SK-N-SH treated with all-trans-retinoic acid at 6 μM for 48 hours (cell line): ENCODE measurements at regions not wholly inside any gene's neighbourhood (a gene's known extent, or its start where the extent isn't known, plus 50 kb on each side); places are given as distances from the start of the nearest gene placed in this dataset.

Experiments used
- ATAC-seq: fragments of 200-7000 bp; cut with Tn5 transposase; 3 replicates; pipeline ENCODE4 v1.9.1; 2020; ENCODE audit warnings: mild to moderate bottlenecking, moderate library complexity
- ARNTL ChIP-seq: fragments of 450-650 bp; formaldehyde crosslinking; IDR thresholded peaks from 2 replicates; pipeline ENCODE4 v1.5.0; 2020; ENCODE audit warnings: low read depth, mild to moderate bottlenecking, moderate library complexity, borderline replicate concordance
- BACH2 ChIP-seq: fragments of 250-450 bp; sonication (Bioruptor Pico); IDR thresholded peaks from 2 replicates; pipeline ENCODE4 v1.9.0; 2021; ENCODE audit warnings: mild to moderate bottlenecking, borderline replicate concordance
- CSDC2 ChIP-seq: fragments of 250-450 bp; sonication (Bioruptor Pico); IDR thresholded peaks from 2 replicates; pipeline ENCODE4 v1.5.0; 2020; ENCODE audit warnings: mild to moderate bottlenecking, moderate library complexity
- ESRRG ChIP-seq: fragments of 250-450 bp; sonication (Bioruptor Pico); IDR thresholded peaks from 2 replicates; pipeline ENCODE4 v1.6.1; 2021; ENCODE audit warnings: mild to moderate bottlenecking
- GLIS3 ChIP-seq: fragments of 250-450 bp; sonication (Bioruptor Pico); IDR thresholded peaks from 2 replicates; pipeline ENCODE4 v1.5.0; 2020; ENCODE audit warnings: mild to moderate bottlenecking, moderate library complexity
- ISL1 ChIP-seq: fragments of 250-450 bp; sonication (Bioruptor Pico); IDR thresholded peaks from 2 replicates; pipeline ENCODE4 v2.1.2; 2022; ENCODE audit warnings: mild to moderate bottlenecking, moderate library complexity
- OSR1 ChIP-seq: fragments of 250-450 bp; sonication (Bioruptor Pico); IDR thresholded peaks from 2 replicates; pipeline ENCODE4 v1.8.0; 2022; ENCODE audit warnings: moderate library complexity, mild to moderate bottlenecking, inconsistent platforms
- PPARA ChIP-seq: fragments of 250-450 bp; sonication (Bioruptor Pico); IDR thresholded peaks from 2 replicates; pipeline ENCODE4 v1.5.0; 2020; ENCODE audit warnings: mild to moderate bottlenecking, borderline replicate concordance
- RARB ChIP-seq: fragments of 250-450 bp; sonication (Bioruptor Pico); IDR thresholded peaks from 2 replicates; pipeline ENCODE4 v1.8.0; 2021; ENCODE audit warnings: mild to moderate bottlenecking, moderate library complexity
- TCF4 ChIP-seq: fragments of 250-450 bp; sonication (Bioruptor Pico); IDR thresholded peaks from 2 replicates; pipeline ENCODE4 v1.8.0; 2021; ENCODE audit warnings: mild to moderate bottlenecking, moderate library complexity, borderline replicate concordance
- TOX ChIP-seq: fragments of 250-450 bp; sonication (Bioruptor Pico); IDR thresholded peaks from 2 replicates; pipeline ENCODE4 v1.8.0; 2021; ENCODE audit warnings: mild to moderate bottlenecking, moderate library complexity, borderline replicate concordance
- ZC3H10 ChIP-seq: fragments of 250-450 bp; sonication (Bioruptor Pico); IDR thresholded peaks from 2 replicates; pipeline ENCODE4 v1.5.1; 2021; ENCODE audit warnings: mild to moderate bottlenecking, moderate library complexity
- ZFP3 ChIP-seq: fragments of 250-450 bp; sonication (Bioruptor Pico); IDR thresholded peaks from 2 replicates; pipeline ENCODE4 v1.5.0; 2020; ENCODE audit warnings: mild to moderate bottlenecking, moderate library complexity
- ZFP30 ChIP-seq: fragments of 450-650 bp; formaldehyde crosslinking; IDR thresholded peaks from 2 replicates; pipeline ENCODE4 v1.5.0; 2022; ENCODE audit warnings: mild to moderate bottlenecking, moderate library complexity
- ZNF565 ChIP-seq: fragments of 450-650 bp; formaldehyde crosslinking; conservative IDR thresholded peaks from 2 replicates; pipeline ENCODE4 v1.5.0; 2020; ENCODE audit warnings: low read depth, mild to moderate bottlenecking, moderate library complexity
- ZNF70 ChIP-seq: fragments of 450-650 bp; formaldehyde crosslinking; IDR thresholded peaks from 2 replicates; pipeline ENCODE4 v1.5.0; 2020; ENCODE audit warnings: mild to moderate bottlenecking, moderate library complexity
- ZNF8 ChIP-seq: fragments of 450-650 bp; formaldehyde crosslinking; IDR thresholded peaks from 2 replicates; pipeline ENCODE4 v1.5.0; 2020; ENCODE audit warnings: mild to moderate bottlenecking, moderate library complexity
- TF ChIP-seq, protein P1 (sequence below): fragments of 250-450 bp; sonication (Bioruptor Pico); IDR thresholded peaks from 2 replicates; pipeline ENCODE4 v1.5.1; 2020; ENCODE audit warnings: low read depth, mild to moderate bottlenecking, moderate library complexity
- TF ChIP-seq, protein P2 (sequence below): fragments of 250-450 bp; sonication (Bioruptor Pico); IDR thresholded peaks from 2 replicates; pipeline ENCODE4 v1.5.0; 2020; ENCODE audit warnings: mild to moderate bottlenecking, moderate library complexity
- TF ChIP-seq, protein P3 (sequence below): fragments of 250-450 bp; sonication (Bioruptor Pico); IDR thresholded peaks from 2 replicates; pipeline ENCODE4 v1.8.0; 2020; ENCODE audit warnings: mild to moderate bottlenecking, moderate library complexity, borderline replicate concordance
- TF ChIP-seq, protein P4 (sequence below): fragments of 250-450 bp; sonication (Bioruptor Pico); IDR thresholded peaks from 2 replicates; pipeline ENCODE4 v1.5.1; 2021; ENCODE audit warnings: mild to moderate bottlenecking, moderate library complexity

DNA sequence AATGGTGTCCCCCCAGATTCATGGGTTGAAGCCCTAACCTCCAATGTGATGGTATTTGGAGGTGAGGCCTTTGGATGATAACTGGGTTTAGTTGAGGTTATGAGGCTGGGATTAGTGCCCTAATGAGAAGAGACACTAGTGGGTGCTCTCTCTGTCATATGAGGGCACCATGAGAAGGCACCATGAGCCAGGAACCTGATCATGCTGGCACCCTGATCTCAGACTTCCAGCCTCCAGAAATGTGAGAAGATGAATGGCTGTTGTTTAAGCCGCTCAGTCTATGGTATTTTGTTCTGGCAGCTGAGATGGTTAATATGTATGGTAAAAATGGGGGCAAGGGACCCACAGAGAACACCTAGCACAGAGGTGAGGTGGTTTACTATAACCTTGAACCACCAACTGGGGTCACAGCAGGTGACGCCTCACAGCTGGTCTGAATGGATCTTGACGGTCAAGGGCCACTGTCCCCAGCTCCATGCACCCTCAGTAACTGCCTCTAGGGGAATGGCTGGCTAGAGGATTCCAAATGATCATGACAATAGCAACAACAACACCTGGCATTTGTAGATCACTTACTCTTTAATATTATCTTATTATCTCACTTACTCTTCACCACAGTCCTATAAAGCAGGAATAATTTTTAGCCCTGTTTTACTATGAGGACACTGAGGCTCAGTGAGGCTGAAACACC is 57.1 kb downstream of the FOXI1 start:
- no peak for ATAC-seq
- TF ChIP-seq ARNTL (CRISPR knock-in tag) (no peak), RARB (CRISPR knock-in tag) (no peak), ISL1 (no peak), OSR1 (CRISPR knock-in tag) (no peak), ESRRG (CRISPR knock-in tag) (no peak), PPARA (CRISPR knock-in tag) (no peak)
- TF ChIP-seq, all 23 proteins: peak for 0

DNA sequence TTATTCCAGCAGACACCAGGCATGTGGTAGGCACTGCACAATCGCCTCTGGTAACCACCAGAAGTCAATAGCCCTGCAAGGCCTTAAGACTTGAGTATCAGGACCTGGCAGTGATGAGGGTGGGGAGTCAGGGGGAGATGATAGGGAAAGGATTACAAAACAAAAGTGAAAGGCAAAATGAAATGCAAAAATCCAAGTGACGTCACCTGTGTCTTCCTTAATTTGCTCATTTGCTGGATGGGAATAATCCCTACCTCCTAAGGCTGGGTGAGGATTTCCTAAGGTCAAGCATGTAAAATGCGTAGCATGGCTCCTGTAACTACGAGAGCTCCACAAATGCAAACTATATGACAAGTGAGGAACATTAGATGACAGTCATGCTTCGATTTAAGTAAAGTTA is 58.4 kb downstream of the FOXI1 start:
- no peak for ATAC-seq
- TF ChIP-seq CSDC2 (no peak), ZNF565 (no peak), ESRRG (CRISPR knock-in tag) (no peak)
- TF ChIP-seq, all 23 proteins: peak for 0

DNA sequence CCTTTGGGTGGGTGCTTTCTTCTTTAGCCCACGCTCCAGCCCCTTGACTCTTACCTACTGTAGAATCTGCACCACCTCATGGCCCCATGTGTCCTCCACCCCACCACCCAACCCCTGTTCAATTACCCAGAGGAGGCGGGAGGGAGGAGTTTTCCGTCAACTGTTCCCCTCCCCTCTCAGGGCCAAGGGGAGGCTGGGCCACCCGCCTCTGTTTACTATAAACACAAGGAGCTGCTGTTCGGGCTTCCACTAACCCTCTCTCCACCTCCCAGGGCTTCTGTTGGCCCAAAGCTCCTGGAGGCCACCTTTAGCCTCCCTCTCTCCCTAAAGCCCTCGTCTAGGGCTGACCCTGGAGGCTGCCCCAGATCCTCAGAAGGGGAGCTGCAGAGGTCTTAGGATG is 59.2 kb downstream of the FOXI1 start:
- TF ChIP-seq PPARA (CRISPR knock-in tag) (no peak), TCF4 (CRISPR knock-in tag) (no peak), ZNF8 (no peak), OSR1 (CRISPR knock-in tag) (no peak), ARNTL (CRISPR knock-in tag) (no peak), ZFP3 (CRISPR knock-in tag) (no peak), ZFP30 (CRISPR knock-in tag) (no peak), ZNF70 (no peak), GLIS3 (no peak), CSDC2 (no peak), ISL1 (no peak)
- TF ChIP-seq, protein P1, sequence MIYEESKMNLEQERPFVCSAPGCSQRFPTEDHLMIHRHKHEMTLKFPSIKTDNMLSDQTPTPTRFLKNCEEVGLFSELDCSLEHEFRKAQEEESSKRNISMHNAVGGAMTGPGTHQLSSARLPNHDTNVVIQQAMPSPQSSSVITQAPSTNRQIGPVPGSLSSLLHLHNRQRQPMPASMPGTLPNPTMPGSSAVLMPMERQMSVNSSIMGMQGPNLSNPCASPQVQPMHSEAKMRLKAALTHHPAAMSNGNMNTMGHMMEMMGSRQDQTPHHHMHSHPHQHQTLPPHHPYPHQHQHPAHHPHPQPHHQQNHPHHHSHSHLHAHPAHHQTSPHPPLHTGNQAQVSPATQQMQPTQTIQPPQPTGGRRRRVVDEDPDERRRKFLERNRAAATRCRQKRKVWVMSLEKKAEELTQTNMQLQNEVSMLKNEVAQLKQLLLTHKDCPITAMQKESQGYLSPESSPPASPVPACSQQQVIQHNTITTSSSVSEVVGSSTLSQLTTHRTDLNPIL (CRISPR knock-in tag): no peak
- TF ChIP-seq, protein P2, sequence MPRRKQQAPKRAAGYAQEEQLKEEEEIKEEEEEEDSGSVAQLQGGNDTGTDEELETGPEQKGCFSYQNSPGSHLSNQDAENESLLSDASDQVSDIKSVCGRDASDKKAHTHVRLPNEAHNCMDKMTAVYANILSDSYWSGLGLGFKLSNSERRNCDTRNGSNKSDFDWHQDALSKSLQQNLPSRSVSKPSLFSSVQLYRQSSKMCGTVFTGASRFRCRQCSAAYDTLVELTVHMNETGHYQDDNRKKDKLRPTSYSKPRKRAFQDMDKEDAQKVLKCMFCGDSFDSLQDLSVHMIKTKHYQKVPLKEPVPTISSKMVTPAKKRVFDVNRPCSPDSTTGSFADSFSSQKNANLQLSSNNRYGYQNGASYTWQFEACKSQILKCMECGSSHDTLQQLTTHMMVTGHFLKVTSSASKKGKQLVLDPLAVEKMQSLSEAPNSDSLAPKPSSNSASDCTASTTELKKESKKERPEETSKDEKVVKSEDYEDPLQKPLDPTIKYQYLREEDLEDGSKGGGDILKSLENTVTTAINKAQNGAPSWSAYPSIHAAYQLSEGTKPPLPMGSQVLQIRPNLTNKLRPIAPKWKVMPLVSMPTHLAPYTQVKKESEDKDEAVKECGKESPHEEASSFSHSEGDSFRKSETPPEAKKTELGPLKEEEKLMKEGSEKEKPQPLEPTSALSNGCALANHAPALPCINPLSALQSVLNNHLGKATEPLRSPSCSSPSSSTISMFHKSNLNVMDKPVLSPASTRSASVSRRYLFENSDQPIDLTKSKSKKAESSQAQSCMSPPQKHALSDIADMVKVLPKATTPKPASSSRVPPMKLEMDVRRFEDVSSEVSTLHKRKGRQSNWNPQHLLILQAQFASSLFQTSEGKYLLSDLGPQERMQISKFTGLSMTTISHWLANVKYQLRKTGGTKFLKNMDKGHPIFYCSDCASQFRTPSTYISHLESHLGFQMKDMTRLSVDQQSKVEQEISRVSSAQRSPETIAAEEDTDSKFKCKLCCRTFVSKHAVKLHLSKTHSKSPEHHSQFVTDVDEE (CRISPR knock-in tag): no peak
- TF ChIP-seq, protein P3, sequence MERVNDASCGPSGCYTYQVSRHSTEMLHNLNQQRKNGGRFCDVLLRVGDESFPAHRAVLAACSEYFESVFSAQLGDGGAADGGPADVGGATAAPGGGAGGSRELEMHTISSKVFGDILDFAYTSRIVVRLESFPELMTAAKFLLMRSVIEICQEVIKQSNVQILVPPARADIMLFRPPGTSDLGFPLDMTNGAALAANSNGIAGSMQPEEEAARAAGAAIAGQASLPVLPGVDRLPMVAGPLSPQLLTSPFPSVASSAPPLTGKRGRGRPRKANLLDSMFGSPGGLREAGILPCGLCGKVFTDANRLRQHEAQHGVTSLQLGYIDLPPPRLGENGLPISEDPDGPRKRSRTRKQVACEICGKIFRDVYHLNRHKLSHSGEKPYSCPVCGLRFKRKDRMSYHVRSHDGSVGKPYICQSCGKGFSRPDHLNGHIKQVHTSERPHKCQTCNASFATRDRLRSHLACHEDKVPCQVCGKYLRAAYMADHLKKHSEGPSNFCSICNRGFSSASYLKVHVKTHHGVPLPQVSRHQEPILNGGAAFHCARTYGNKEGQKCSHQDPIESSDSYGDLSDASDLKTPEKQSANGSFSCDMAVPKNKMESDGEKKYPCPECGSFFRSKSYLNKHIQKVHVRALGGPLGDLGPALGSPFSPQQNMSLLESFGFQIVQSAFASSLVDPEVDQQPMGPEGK (CRISPR knock-in tag): no peak
- no peak for ATAC-seq

DNA sequence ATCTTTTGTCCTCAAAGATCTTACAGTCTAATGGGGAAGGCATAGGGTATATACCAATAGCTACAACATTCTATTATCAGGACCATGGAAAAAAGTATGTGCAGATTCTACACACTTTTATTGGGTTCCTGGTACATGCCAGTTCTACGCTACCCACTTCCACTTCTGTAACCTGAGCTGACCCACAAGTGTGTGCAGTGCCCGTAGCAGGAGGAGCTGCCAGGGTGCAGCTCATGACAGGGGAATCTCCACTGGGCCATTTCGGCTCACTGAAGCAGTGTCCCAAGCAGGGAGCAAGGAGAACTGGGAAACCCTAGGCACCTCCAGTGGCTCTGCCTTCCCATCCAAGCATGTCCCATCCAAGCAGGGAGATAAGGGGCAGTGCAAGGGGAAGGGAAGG is 60.4 kb downstream of the FOXI1 start:
- ATAC-seq: no peak

More for the DNA sequence above, 60.4 kb downstream of the FOXI1 start:
- TF ChIP-seq ZFP30 (CRISPR knock-in tag): no peak
- TF ChIP-seq TOX (CRISPR knock-in tag): no peak
- TF ChIP-seq ZC3H10 (CRISPR knock-in tag): no peak
- TF ChIP-seq ZNF8: no peak
- TF ChIP-seq, protein P2 (CRISPR knock-in tag): no peak
- TF ChIP-seq, protein P4, sequence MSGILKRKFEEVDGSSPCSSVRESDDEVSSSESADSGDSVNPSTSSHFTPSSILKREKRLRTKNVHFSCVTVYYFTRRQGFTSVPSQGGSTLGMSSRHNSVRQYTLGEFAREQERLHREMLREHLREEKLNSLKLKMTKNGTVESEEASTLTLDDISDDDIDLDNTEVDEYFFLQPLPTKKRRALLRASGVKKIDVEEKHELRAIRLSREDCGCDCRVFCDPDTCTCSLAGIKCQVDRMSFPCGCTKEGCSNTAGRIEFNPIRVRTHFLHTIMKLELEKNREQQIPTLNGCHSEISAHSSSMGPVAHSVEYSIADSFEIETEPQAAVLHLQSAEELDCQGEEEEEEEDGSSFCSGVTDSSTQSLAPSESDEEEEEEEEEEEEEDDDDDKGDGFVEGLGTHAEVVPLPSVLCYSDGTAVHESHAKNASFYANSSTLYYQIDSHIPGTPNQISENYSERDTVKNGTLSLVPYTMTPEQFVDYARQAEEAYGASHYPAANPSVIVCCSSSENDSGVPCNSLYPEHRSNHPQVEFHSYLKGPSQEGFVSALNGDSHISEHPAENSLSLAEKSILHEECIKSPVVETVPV (CRISPR knock-in tag): no peak
- no peak for TF ChIP-seq PPARA (CRISPR knock-in tag)
- no peak for TF ChIP-seq ISL1
- no peak for TF ChIP-seq ZNF565
- no peak for TF ChIP-seq ARNTL (CRISPR knock-in tag)
- TF ChIP-seq ZNF70: no peak
- no peak for TF ChIP-seq BACH2 (CRISPR knock-in tag)
